ENCODE measurements at regions not wholly inside any gene's neighbourhood (a gene's known extent, or its start where the extent isn't known, plus 50 kb on each side); places are given as distances from the start of the nearest gene placed in this dataset.
A peak's percentile ranks its signal among the peaks of the same experiment; 100 is the strongest.

DNA sequence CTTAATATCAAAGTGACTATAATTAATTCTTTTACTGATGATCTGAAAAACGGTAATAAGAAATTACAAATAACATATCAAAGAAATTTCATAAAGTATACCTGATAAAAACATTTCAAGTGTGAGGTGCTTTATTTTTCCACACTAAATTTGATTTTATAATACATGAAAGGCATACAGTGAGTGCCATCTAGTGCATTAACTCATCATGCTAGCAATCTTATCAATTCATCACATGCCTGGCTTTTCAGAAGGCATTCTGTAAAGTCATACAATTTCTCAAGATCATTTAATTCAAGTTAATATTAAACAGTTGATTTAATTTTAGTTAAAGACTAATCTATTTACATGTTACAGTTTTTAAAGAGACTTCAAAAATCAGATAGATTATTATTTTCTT lies 1020.9 kb downstream of the GATA3 start:
- Mint-ChIP-seq H3K27me3 (no peaks in the 10 kb centered on the region), H3K36me3 (no peaks in the 10 kb centered on the region), H3K27ac (no peak overlapping the region), H3K4me1 (peaks cover 0 to 4% (median 0%) of the 10 kb centered on the region in 4 donors), H3K9me3 (peaks cover 0 to 3% (median 0%) of the 10 kb centered on the region in 7 donors), H3K4me3 (no peak overlapping the region)
- Histone ChIP-seq H3K27me3 (ENCODE audit: control insufficient read depth, insufficient read depth, low read length) (no peaks in the 10 kb centered on the region), H3K4me1 (ENCODE audit: control insufficient read depth, insufficient read depth, low read length, poor library complexity, severe bottlenecking) (no peaks in the 10 kb centered on the region), H3K9me3 (ENCODE audit: control insufficient read depth in 2 of 2, low read length in 2 of 2) (no peaks in the 10 kb centered on the region), H3K4me3 (ENCODE audit: low read depth, low read length) (no peak overlapping the region), H3K27ac (ENCODE audit: insufficient read depth, low read length, poor library complexity, severe bottlenecking) (no peak overlapping the region), H3K36me3 (ENCODE audit: control insufficient read depth, insufficient read depth, low read length) (no peaks in the 10 kb centered on the region)
- ATAC-seq (ENCODE audit: low read depth in 2 of 2) (no peak), DNase-seq (no peak)

DNA sequence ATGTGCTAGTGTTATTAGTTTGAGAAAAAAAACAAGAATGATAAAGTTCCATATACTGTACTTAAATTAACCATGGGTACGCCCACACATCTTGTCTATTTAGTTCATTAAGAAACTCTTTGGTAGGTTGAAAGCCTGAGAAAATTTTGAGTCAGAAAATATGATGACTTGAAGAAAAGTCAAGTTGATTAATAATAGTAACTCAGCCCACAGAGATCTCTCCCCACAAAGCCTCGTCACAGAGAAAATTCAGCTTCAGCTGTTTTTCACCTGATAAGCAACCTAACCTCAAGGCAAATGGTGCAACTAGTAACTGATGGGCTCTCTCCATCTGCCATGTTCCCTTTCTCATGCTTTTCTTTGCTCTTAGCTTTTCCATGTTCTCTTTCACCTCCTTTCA lies 1021.6 kb downstream of the GATA3 start:
- Histone ChIP-seq H3K27me3 (ENCODE audit: control insufficient read depth, insufficient read depth, low read length) (no peaks in the 10 kb centered on the region), H3K4me1 (ENCODE audit: control insufficient read depth, insufficient read depth, low read length, poor library complexity, severe bottlenecking) (no peaks in the 10 kb centered on the region), H3K9me3 (ENCODE audit: control insufficient read depth in 2 of 2, low read length in 2 of 2) (no peaks in the 10 kb centered on the region), H3K36me3 (ENCODE audit: control insufficient read depth, insufficient read depth, low read length) (no peaks in the 10 kb centered on the region), H3K27ac (ENCODE audit: insufficient read depth, low read length, poor library complexity, severe bottlenecking) (no peak overlapping the region), H3K4me3 (ENCODE audit: low read depth, low read length) (no peak overlapping the region)
- DNase-seq (no peak), ATAC-seq (ENCODE audit: low read depth in 2 of 2) (no peak)
- H3K36me3 Mint-ChIP-seq = no peaks in the 10 kb centered on the region
- H3K27me3 Mint-ChIP-seq = no peaks in the 10 kb centered on the region
- H3K4me1 Mint-ChIP-seq = no peaks in the 10 kb centered on the region
- no peak overlapping the region for H3K4me3 Mint-ChIP-seq
- H3K27ac Mint-ChIP-seq = no peak overlapping the region
- peaks cover 0 to 3% (median 0%) of the 10 kb centered on the region in 7 donors for H3K9me3 Mint-ChIP-seq

DNA sequence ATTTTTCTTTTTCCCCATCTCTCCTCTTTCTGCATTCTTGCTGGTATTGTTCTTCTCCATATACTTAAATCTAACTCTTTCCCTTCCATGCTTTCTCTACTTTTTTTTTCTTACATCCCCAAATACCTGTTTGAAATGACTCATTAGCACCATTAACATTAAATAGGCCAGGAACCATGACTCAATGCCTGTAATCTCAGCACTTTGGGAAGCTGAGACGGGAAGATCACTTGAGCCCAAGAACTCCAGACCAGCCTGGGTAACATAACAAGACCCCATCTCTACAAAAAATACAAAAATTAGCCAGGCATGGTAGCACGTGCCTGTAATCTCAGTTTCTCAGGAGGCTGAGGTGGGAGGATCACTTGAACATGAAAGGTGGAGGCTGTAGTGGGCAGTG lies 1026.8 kb downstream of the GATA3 start:
- no peak overlapping the region for H3K4me3 Mint-ChIP-seq
- H3K9me3 ChIP-seq (ENCODE audit: control insufficient read depth in 2 of 2, low read length in 2 of 2) = no peaks in the 10 kb centered on the region
- no peak overlapping the region for H3K27ac ChIP-seq (ENCODE audit: insufficient read depth, low read length, poor library complexity, severe bottlenecking)
- no peak overlapping the region for H3K4me3 ChIP-seq (ENCODE audit: low read depth, low read length)
- DNase-seq (no peak), ATAC-seq (ENCODE audit: low read depth in 2 of 2) (no peak)
- H3K27me3 ChIP-seq (ENCODE audit: control insufficient read depth, insufficient read depth, low read length) = no peaks in the 10 kb centered on the region
- H3K27ac Mint-ChIP-seq = no peak overlapping the region
- no peaks in the 10 kb centered on the region for H3K4me1 ChIP-seq (ENCODE audit: control insufficient read depth, insufficient read depth, low read length, poor library complexity, severe bottlenecking)
- H3K4me1 Mint-ChIP-seq = peaks cover 6 to 15% (median 12%) of the 10 kb centered on the region in 4 donors
- peaks cover 13% of the 10 kb centered on the region for H3K27me3 Mint-ChIP-seq
- H3K36me3 ChIP-seq (ENCODE audit: control insufficient read depth, insufficient read depth, low read length) = no peaks in the 10 kb centered on the region
- H3K9me3 Mint-ChIP-seq = peaks cover 0 to 3% (median 0%) of the 10 kb centered on the region in 7 donors
- no peaks in the 10 kb centered on the region for H3K36me3 Mint-ChIP-seq

DNA sequence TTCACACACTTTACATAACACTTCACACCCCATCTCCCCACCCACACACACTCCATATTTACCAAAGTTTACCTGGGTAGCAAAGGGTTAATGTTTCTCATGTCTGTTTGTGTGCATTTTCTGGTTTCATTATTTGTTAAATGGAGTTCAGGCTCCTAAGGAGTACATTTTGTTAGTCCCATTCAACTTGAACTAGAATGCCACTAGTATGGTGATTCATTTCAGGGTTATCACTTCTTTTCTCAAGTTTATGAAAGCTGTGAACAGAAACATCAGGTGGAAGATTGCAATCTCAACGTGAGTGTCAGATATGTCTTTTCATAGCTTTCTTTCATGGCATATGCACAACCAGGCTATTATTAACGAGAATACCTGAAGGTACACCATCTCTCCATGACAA lies 1027.5 kb downstream of the GATA3 start:
- Mint-ChIP-seq H3K27me3 (peaks cover 13% of the 10 kb centered on the region), H3K4me3 (no peak overlapping the region)

DNA sequence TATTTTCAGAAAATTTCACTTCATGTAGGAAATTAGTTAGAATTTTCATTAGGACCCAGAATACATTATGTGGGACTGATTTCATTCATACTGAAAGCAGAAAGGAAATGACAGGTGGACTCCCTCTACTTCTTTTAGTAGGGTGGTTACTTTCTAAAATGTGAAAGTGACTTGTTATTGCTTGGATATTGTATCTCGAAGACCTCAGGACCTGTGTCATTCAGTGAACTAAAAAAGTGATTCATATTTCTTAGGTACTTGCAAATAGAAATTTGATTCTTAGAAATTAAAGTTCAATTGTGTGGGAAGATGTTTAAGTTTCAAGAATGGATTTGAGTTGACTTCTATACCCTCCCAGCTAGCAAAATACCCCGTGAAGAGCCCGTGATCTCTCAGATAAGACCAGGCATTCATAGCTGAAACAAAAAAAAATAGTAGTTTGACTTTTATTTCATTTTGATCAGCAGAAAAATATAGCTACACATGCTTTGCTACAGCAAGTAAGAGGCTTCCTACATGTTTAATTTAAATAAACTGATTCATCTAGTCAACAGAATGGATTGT lies 1037.1 kb downstream of the GATA3 start:
- Histone ChIP-seq H3K36me3 (ENCODE audit: control insufficient read depth, insufficient read depth, low read length) (no peaks in the 10 kb centered on the region), H3K27ac (ENCODE audit: insufficient read depth, low read length, poor library complexity, severe bottlenecking) (no peak overlapping the region), H3K4me1 (ENCODE audit: control insufficient read depth, insufficient read depth, low read length, poor library complexity, severe bottlenecking) (peaks cover 11% of the 10 kb centered on the region), H3K4me3 (ENCODE audit: low read depth, low read length) (peak overlapping the region; percentile 37), H3K27me3 (ENCODE audit: control insufficient read depth, insufficient read depth, low read length) (no peaks in the 10 kb centered on the region), H3K9me3 (ENCODE audit: control insufficient read depth in 2 of 2, low read length in 2 of 2) (no peaks in the 10 kb centered on the region)
- H3K36me3 Mint-ChIP-seq = peaks cover 3% of the 10 kb centered on the region
- peak overlapping the region in 2 of 4 donors; percentile 42 to 54 for H3K4me3 Mint-ChIP-seq
- H3K4me1 Mint-ChIP-seq = peaks cover 14 to 24% (median 17%) of the 10 kb centered on the region in 4 donors
- H3K9me3 Mint-ChIP-seq = peaks cover 0 to 5% (median 0%) of the 10 kb centered on the region in 7 donors
- DNase-seq = peak in 2 of 3 donors; percentile 14 to 45
- ATAC-seq (ENCODE audit: low read depth in 2 of 2) = peak; percentile 61 to 63
- peak overlapping the region in 2 of 3 donors; percentile 32 to 57 for H3K27ac Mint-ChIP-seq
- peaks cover 5% of the 10 kb centered on the region for H3K27me3 Mint-ChIP-seq

More for the DNA sequence above, 1027.5 kb downstream of the GATA3 start:
- no peak overlapping the region for H3K27ac ChIP-seq (ENCODE audit: insufficient read depth, low read length, poor library complexity, severe bottlenecking)
- H3K27ac Mint-ChIP-seq = peak overlapping the region in 1 of 3 donors; percentile 57
- H3K4me1 ChIP-seq (ENCODE audit: control insufficient read depth, insufficient read depth, low read length, poor library complexity, severe bottlenecking) = no peaks in the 10 kb centered on the region
- no peak overlapping the region for H3K4me3 ChIP-seq (ENCODE audit: low read depth, low read length)
- H3K9me3 ChIP-seq (ENCODE audit: control insufficient read depth in 2 of 2, low read length in 2 of 2) = no peaks in the 10 kb centered on the region
- peaks cover 0 to 3% (median 0%) of the 10 kb centered on the region in 7 donors for H3K9me3 Mint-ChIP-seq
- ATAC-seq (ENCODE audit: low read depth in 2 of 2) = no peak
- H3K27me3 ChIP-seq (ENCODE audit: control insufficient read depth, insufficient read depth, low read length) = no peaks in the 10 kb centered on the region
- no peaks in the 10 kb centered on the region for H3K36me3 ChIP-seq (ENCODE audit: control insufficient read depth, insufficient read depth, low read length)
- no peaks in the 10 kb centered on the region for H3K36me3 Mint-ChIP-seq
- peaks cover 6 to 15% (median 12%) of the 10 kb centered on the region in 4 donors for H3K4me1 Mint-ChIP-seq
- DNase-seq = no peak

DNA sequence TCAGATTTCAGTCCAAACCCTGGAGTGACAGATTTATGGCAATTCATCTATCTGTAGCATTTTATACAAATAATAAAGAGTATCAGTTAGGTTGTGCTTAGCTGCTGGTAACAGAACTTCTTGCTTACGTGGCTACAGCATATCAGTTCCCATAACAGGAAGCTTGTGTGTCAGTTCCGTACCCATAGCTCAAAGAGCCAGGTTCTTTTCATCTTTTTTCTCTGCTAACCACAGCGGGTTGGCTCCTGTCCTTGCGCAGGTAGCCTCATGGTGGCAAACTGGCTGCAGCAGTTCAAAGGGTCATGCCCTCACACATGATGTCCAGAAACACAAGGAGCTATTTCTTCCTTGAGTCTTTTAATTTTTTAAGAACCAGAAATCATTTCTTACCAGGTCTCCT lies 1041.8 kb downstream of the GATA3 start:
- ATAC-seq (ENCODE audit: low read depth in 2 of 2) (peak; percentile 80 to 88), DNase-seq (peak; percentile 12 to 82 (median 72))
- H3K9me3 ChIP-seq (ENCODE audit: control insufficient read depth in 2 of 2, low read length in 2 of 2) = no peaks in the 10 kb centered on the region
- peak overlapping the region; percentile 79 to 97 (median 95) for H3K27ac Mint-ChIP-seq
- H3K4me1 Mint-ChIP-seq = peaks cover 27 to 44% (median 33%) of the 10 kb centered on the region in 4 donors
- no peaks in the 10 kb centered on the region for H3K27me3 ChIP-seq (ENCODE audit: control insufficient read depth, insufficient read depth, low read length)
- H3K36me3 ChIP-seq (ENCODE audit: control insufficient read depth, insufficient read depth, low read length) = no peaks in the 10 kb centered on the region
- peaks cover 3% of the 10 kb centered on the region for H3K36me3 Mint-ChIP-seq
- H3K27me3 Mint-ChIP-seq = peaks cover 5% of the 10 kb centered on the region
- peak overlapping the region; percentile 37 for H3K27ac ChIP-seq (ENCODE audit: insufficient read depth, low read length, poor library complexity, severe bottlenecking)
- peak overlapping the region; percentile 37 for H3K4me3 ChIP-seq (ENCODE audit: low read depth, low read length)
- peaks cover 17% of the 10 kb centered on the region for H3K4me1 ChIP-seq (ENCODE audit: control insufficient read depth, insufficient read depth, low read length, poor library complexity, severe bottlenecking)
- H3K4me3 Mint-ChIP-seq = peak overlapping the region; percentile 71 to 84 (median 78)
- peaks cover 0 to 13% (median 0%) of the 10 kb centered on the region in 7 donors for H3K9me3 Mint-ChIP-seq

DNA sequence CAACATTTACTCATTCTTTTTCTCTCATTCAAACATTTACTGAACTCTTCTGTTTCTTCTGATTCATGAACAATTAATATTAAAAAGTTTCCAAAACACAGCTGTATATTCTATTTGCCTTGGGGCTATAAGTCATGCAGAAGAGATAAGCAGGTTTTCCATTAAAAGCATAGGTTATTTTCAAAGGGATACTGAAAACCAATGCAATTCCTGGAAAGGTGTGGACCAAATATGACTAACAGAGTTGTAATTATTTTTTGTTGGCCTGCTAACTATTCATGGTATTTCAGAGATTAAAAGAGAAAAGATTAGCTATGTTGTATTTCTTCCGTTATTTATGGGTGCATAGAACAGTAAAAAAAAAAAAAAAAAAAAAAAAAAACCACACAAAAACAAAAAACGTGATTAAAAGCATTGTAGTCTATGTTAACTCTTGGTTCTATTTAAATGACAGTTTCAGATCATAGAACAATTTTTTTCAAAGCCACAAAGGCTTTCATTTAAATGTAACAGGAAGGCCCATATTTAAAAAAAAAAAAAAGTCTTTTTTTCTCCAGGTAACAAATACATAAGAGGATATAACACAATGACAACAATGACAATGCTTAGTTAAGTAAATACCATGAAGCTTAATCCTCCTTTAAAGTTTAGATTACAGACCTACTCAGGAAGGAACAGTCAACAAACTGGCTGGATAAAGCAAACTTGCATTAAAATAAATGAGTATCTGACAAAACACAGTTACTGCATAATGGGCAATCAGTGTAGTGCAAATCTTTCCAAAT lies 1042.9 kb downstream of the GATA3 start:
- Histone ChIP-seq H3K27ac (ENCODE audit: insufficient read depth, low read length, poor library complexity, severe bottlenecking) (peak overlapping the region; percentile 49), H3K27me3 (ENCODE audit: control insufficient read depth, insufficient read depth, low read length) (no peaks in the 10 kb centered on the region), H3K36me3 (ENCODE audit: control insufficient read depth, insufficient read depth, low read length) (no peaks in the 10 kb centered on the region), H3K9me3 (ENCODE audit: control insufficient read depth in 2 of 2, low read length in 2 of 2) (no peaks in the 10 kb centered on the region), H3K4me1 (ENCODE audit: control insufficient read depth, insufficient read depth, low read length, poor library complexity, severe bottlenecking) (peaks cover 17% of the 10 kb centered on the region), H3K4me3 (ENCODE audit: low read depth, low read length) (peak overlapping the region; percentile 53)
- Mint-ChIP-seq H3K4me3 (peak overlapping the region; percentile 45 to 81 (median 64)), H3K9me3 (peaks cover 0 to 13% (median 0%) of the 10 kb centered on the region in 7 donors), H3K4me1 (peaks cover 20 to 38% (median 31%) of the 10 kb centered on the region in 4 donors), H3K27ac (peak overlapping the region; percentile 73 to 84 (median 76)), H3K36me3 (peaks cover 3% of the 10 kb centered on the region), H3K27me3 (peaks cover 5% of the 10 kb centered on the region)
- peak in 2 of 3 donors; percentile 54 to 84 for DNase-seq
- ATAC-seq (ENCODE audit: low read depth in 2 of 2) = peak; percentile 65 to 70
